RKO (cell line): ENCODE measurements at regions not wholly inside any gene's neighbourhood (a gene's known extent, or its start where the extent isn't known, plus 50 kb on each side); places are given as distances from the start of the nearest gene placed in this dataset.

Experiments
- DNase-seq: peaks from one replicate; pipeline ENCODE4 v3.0.0-alpha.2; 2016; ENCODE audit warnings: low spot score

GRCh38 chr12:111196532-111196931, 172.4 kb downstream of the PHETA1 start:
- no peak for DNase-seq

DNA sequence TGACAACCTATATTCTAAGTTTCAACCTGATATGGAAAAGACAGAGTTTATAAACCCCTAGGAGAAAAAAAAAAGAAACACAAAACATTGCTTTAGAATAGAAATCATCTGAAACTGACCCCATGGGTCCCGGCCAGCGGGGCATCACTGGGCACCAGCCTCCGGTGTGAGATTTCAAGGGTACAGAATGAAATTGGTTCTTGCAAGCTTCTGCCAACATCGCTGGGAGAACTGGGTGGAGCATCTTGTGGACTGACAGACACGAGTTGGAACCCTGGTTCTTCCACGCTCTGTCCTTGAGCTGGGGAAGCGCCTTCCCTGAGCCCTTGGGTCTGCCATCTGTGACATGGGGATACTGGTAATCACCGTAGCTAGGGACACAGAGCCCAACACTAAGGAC, 173.6 kb downstream of the PHETA1 start:
- no peak for DNase-seq

- DNase-seq, result no peak
Measured at GRCh38 chr12:111194703-111195051, 174.2 kb downstream of the PHETA1 start.

GRCh38 chr12:111193977-111194702, 174.8 kb downstream of the PHETA1 start:
- DNase-seq, result no peak

GRCh38 chr12:111193496-111193895, 175.4 kb downstream of the PHETA1 start:
- no peak for DNase-seq

DNA sequence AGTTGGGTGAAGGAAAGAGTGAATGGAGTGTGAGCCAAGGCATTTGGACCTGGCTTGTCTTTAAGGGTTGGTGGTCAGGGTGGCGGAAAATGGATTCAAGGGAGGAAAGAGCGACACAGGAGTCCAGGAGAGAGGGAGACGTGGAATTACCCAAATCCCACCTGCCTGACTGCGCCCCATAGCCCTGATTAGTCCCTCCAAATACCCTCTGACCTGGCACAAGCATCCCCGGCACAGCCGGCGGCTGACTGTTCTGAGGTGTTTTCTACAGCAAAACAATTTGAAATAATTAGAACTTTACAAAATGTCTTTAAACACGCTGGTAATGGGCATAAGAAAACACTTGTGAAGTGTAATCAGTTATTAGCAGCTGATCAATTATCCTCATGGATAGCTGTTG, 175.8 kb downstream of the PHETA1 start:
- DNase-seq, result no peak

GRCh38 chr12:111192647-111193046, 176.2 kb downstream of the PHETA1 start:
- DNase-seq, result no peak

- DNase-seq, result no peak
Measured at GRCh38 chr12:111190741-111191526, 178.0 kb downstream of the PHETA1 start.

GRCh38 chr12:111189792-111190191, 179.1 kb downstream of the PHETA1 start:
- no peak for DNase-seq

DNA sequence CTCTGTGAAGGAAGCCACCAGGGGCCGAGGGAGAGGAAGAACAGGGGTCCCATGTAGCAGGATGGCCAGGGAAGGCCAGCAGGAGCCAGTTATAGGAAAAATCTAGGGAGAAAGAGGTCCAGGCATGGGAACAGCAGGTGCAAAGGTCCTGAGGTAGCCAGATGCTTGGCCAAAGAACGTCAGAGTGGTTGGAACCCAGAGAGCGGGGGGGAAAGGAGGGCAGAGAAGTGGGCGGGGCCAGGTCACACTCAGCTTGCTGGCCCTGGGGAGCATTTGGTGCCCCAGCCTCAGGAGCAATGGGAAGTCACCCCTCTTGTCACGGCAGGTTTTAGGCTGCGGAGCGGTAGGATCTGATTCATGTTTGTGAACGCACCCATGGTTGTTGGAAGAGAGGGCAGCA, 180.5 kb downstream of the PHETA1 start:
- no peak for DNase-seq

- DNase-seq, result no peak
Measured at GRCh38 chr12:111186347-111186746, 182.5 kb downstream of the PHETA1 start.

- DNase-seq, result no peak
Measured at GRCh38 chr12:111185889-111186227, 183.0 kb downstream of the PHETA1 start.

GRCh38 chr12:111185206-111185888, 183.5 kb downstream of the PHETA1 start:
- DNase-seq, result no peak

DNA sequence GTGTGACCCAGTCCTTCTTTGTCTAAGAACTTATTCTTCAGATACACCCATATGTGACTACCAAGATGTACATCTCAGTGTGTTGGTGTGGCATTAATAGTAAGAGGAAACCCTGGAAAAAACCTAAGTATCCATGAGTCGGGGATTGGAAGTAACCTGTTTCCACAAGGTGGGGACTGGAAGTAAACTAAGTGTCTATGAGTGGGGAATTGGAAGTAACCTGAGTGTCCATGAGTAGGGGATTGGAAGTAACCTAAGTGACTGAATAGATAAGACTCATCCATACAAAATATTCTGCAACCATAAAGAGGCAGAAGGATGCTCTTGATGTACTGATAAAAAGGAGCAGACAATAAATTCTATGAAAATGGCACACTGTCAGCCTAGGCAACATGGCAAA, 184.7 kb downstream of the PHETA1 start:
- DNase-seq, result no peak

DNA sequence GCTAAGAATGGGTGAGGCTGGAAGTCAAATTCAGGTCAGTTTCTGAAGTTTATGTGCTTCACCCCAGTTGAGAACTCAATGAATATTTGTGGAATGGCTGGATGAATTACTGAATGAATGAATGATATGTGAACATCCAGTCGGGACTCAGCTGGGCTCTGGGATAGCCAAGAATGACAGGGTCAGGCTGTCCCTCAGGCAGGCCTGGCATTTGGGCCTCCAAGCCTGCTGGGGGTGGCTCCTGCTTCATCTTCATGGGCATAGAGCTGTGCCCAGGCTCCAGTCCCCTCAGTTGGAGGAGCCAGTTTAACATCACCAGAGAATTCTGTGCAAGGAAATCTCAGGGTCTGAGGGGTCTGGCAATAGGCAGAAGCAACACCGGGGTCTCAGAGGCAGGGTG, 185.8 kb downstream of the PHETA1 start:
- DNase-seq, result no peak

GRCh38 chr12:111182382-111182781, 186.5 kb downstream of the PHETA1 start:
- DNase-seq, result no peak

DNA sequence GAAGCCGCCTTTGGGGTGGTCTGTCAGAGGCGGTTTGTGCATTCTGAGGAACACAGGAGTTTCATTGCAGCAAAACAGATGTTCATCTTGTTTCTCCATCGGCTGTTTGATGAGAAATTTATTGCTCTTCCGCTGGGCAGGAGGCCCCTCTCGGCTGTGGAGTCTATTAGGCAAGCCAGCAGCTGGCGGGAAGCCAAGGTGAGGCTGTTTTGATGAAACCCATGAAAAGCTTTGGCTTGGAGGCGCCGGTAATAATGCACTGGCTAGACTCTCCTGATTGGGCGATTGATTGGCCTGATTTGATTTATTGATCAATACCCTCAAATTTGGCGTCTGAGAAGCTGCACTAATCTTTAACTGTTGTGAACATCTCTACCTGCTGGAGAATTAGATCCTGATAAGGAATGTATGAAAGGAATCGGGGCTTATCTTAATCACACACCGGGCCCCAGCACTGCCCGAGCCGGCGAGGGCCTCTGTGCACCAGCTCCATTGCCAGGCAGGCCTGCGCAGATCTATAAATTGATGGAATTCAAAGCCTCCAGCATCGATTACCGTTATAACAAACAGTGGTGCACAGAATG, 187.7 kb downstream of the PHETA1 start:
- DNase-seq, result no peak

DNA sequence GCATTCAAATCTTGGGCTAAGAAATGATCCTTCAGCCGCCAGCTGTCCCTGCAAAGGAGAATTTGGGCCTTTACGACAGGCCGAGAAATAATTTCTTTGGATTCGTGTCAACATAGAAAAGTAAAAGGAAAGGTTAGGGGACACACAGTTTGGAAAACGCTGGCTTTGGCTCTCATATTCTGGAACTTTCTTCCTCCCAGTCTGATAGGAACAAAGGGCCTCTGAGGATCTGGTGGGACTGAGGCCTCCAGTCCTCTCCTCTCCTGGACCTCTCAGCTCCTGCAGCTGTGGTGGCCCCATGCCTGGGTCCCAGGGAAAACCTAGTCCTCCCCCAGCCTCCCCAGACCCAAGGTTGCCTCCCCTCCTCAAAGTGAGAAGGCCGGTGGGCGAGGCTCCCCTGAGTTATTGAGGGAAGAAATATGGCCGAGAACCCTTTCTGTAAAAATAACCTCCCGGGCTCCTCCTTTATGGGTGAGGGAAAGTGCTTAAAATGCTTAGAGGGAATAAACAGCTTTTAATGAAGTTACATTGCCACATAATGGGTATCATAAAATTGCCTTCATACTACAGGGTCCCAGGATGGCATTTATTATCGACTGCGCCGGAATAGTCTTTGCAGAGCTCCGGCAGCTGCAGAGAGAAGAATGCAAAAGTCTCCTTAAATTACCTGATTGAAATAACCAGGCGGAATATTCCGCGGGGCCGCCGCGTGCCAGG, 188.3 kb downstream of the PHETA1 start:
- DNase-seq, result no peak

DNA sequence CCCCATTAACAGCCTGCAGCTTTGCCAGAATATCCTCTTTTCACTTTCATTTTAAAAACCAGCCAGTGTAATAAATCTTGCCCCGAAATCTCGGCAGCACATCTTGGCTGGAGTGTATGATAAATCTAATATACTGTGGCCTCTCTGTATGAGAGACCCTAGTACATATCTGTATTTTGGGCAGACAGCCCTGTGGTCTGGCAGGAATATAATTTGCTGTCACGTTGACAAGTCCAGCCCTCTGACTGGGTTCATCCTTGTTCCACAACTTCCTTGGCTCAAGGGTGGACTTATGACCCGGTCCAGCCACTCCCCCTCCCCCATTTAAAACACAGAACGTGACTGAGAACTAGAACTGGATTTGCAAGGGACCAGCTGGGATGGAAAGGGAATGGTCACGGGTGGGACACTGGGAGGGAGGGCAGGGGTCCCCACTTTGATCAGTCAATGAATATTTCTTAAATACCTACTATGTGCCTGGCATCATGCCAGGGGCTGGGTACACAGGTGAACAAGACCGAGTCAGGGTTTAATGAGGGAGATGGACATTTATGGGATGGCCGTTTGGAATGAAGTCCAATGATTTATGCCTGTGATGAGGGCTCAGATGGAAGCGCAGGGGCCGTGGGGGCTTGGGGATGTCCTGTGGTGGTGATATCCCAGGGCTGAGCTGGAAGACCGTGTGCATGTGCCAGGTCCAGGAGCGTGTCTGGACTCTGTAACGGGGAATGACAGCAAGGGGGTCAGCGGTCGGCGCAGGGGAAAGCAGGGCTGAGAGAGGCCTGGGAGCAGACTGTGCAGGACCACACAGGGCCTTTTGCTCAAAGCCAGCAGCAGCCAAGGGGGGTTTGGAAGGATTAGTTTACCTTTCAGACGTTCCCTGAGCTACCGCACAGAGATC, 190.5 kb downstream of the PHETA1 start:
- no peak for DNase-seq

DNA sequence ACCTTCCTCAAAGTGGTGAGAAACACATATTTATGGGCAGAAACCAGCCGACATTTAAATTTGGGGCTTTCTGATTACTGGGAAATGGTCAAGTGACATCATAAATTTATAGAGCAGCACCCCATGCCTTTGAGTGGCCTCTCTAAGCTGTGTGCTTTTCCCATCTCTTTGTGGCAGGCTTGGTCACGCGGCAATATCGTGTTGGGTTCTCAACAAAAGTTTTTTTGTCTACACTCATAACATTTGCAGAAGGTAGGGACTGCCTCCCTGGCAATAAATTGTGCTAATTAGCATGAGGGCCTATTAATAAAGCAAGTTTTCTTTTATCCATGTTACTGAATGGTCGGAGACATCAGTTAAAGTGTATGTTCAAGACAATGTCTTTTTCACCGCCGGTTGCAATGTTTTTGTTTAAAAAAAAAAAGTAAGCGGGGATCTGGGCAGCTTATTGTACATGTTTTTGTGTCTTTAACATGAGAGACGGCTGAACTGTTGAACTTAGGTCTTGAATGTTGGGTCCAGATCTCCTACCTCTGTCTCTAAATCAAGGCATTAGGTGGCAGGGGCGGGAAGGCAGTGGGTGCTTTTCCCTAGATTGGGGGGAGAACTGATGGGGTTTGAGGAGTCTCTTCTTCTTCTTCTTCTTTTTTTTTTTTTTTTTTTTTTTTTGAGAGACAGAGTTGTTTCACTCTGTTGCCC, 193.3 kb downstream of the PHETA1 start:
- DNase-seq, result no peak

- no peak for DNase-seq
Measured at GRCh38 chr12:111174961-111175345, 193.9 kb downstream of the PHETA1 start.
